Heart left ventricle (tissue), 16 donors: ENCODE measurements at regions not wholly inside any gene's neighbourhood (a gene's known extent, or its start where the extent isn't known, plus 50 kb on each side); places are given as distances from the start of the nearest gene placed in this dataset.
"Not testable (repeated sequence)": the region's sequence is repeated elsewhere in the genome, so short reads cannot be mapped to it uniquely, and the experiment has no call there.

Experiments used
- ATAC-seq, 4 donors: fragments of 200-7000 bp; cut with Tn5 transposase; one replicate each; pipeline ENCODE4 v1.9.1; 2020 to 2022; ENCODE audit warnings: moderate library complexity in 4 of 4, mild to moderate bottlenecking in 3 of 4, moderate number of reproducible peaks in 1 of 4
- DNase-seq, 5 donors: peaks; one replicate each; pipeline ENCODE4 v3.0.0-alpha.2; 2020
- H3K27ac ChIP-seq, 12 donors: fragments of 200-600 bp; sonication (generic) in 4 of 12; one replicate each; pipeline versions ENCODE4 v1.5.0 to v1.8.0; 2016 to 2022; ENCODE audit warnings: mild to moderate bottlenecking in 2 of 12
- H3K27me3 ChIP-seq, 9 donors: fragments of 200-600 bp; sonication (generic) in 2 of 9; one replicate each; pipeline versions ENCODE4 v1.5.1 to v1.8.0; 2016 to 2022; ENCODE audit warnings: mild to moderate bottlenecking in 3 of 9
- H3K36me3 ChIP-seq, 9 donors: fragments of 200-600 bp; sonication (generic) in 2 of 9; one replicate each; pipeline versions ENCODE4 v1.5.0 to v1.8.0; 2018 to 2022; ENCODE audit warnings: mild to moderate bottlenecking in 2 of 9
- H3K4me1 ChIP-seq, 12 donors: fragments of 200-600 bp; sonication (generic) in 4 of 12; one replicate each; pipeline versions ENCODE4 v1.5.0 to v1.8.0; 2016 to 2022; ENCODE audit warnings: mild to moderate bottlenecking in 3 of 12
- H3K4me3 ChIP-seq, 12 donors: fragments of 200-600 bp; sonication (generic) in 4 of 12; one replicate each; pipeline versions ENCODE4 v1.5.0 to v1.8.0; 2017 to 2022; ENCODE audit warnings: mild to moderate bottlenecking in 9 of 12, moderate library complexity in 4 of 12
- H3K9me3 ChIP-seq, 12 donors: fragments of 200-600 bp; sonication (generic) in 4 of 12; one replicate each; pipeline versions ENCODE4 v1.5.0 to v1.8.0; 2016 to 2022; ENCODE audit warnings: mild to moderate bottlenecking in 1 of 12
- POLR2A ChIP-seq, 2 donors: fragments of 450-650 bp; IDR thresholded peaks; one replicate each; pipeline ENCODE4 v1.6.1; 2017; ENCODE audit warnings: antibody characterized with exemption in 2 of 2, mild to moderate bottlenecking in 2 of 2, moderate library complexity in 2 of 2
- WGBS, 4 donors: extraction: QIAGEN DNeasy Blood & Tissue Kit in 2 of 4; methylation state at CpG; one replicate each; pipeline versions ENCODE4 v1.1.5 to v1.1.7; 2013 to 2018; 5-methylcytosine and 5-hydroxymethylcytosine counted together
- intact Hi-C, 10 donors: fragments of 100-400 bp; cut with DNase I; formaldehyde crosslinking; loops; one replicate each; pipeline versions ENCODE4 v1.11.1 to v1.14.2; 2022
- TF ChIP-seq, protein P1 (sequence below), 12 donors: fragments of 200-600 bp; sonication (generic) in 4 of 12; IDR thresholded peaks; one replicate each; pipeline versions ENCODE4 v1.5.0 to v1.8.0; 2018 to 2022; ENCODE audit warnings: antibody characterized with exemption in 12 of 12, mild to moderate bottlenecking in 5 of 12
- donor health status: ischemic (EF 13 %, LVEDD 7.1; RV severe dilation, severe dysfunction).
- donor health status: healthy with polysubstance abuse.
- donor health status: DM: no; HTN: yes; CAD: no.
- donor health status: DM: no; HTN: no; CAD: no.
- donor health status: ischemic (EF 25% LVEDD 6.9; RV normal size, moderate dysfunction).
- donor health status: ischemic (EF 25% LVEDD 5.7; RV mildly dilated, moderate dysfunction).
- donor health status: healthy.
- donor health status: DM: yes; HTN: yes; CAD: no.
- donor health status: ischemic (EF 35%, LVEDD 5.7; RV mildly dilated, moderate dysfunction).
- donor health status: nonischemic (EF 11% LVEDD 7.7; RV severe dilation, severe dysfunction).
- donor health status: DM: yes; HTN: yes; CAD: no.
- donor health status: PGD.
- donor health status: ischemic (EF 29% LVEDD 5.4; RV normal size, mild dysfunction).
- donor health status: nonischemic (EF 23%, LVEDD 6.1; RV moderate dilation, normal function).

DNA sequence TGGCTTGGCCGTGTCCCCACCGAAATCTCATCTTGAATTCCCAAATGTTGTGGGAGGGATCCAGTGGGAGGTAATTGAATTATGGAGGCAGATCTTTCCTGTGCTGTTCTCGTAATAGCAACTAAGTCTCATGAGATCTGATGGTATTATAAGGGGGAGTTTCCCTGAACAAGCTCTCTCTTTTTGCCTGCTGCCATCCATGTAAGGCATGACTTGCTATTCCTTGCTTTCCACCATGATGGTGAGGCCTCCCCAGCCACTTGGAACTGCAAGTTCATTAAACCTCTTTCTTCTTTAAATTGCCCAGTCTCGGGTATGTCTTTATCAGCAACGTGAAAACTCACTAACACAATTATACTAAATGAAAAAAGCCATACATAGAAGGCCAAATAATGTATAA lies 101.3 kb upstream of the LYPLAL1 start:
- Histone ChIP-seq H3K27me3 (no peaks in the 10 kb centered on the region), H3K9me3 (peaks cover 0 to 8% (median 0%) of the 10 kb centered on the region in 12 donors), H3K4me1 (peaks cover 0 to 9% (median 0%) of the 10 kb centered on the region in 12 donors), H3K27ac (no peak overlapping the region), H3K36me3 (no peaks in the 10 kb centered on the region), H3K4me3 (no peak overlapping the region)
- DNase-seq (no peak), ATAC-seq (no peak)
- intact Hi-C loops: loop anchor here in 1 of 10 donors (10.0 kb wide), 1 partner anchor 742 kb away; no protein-coding TSS in a partner anchor
- no peak for TF ChIP-seq POLR2A (IDR thresholded peaks at IDR 0.05)
- TF ChIP-seq, protein P1, sequence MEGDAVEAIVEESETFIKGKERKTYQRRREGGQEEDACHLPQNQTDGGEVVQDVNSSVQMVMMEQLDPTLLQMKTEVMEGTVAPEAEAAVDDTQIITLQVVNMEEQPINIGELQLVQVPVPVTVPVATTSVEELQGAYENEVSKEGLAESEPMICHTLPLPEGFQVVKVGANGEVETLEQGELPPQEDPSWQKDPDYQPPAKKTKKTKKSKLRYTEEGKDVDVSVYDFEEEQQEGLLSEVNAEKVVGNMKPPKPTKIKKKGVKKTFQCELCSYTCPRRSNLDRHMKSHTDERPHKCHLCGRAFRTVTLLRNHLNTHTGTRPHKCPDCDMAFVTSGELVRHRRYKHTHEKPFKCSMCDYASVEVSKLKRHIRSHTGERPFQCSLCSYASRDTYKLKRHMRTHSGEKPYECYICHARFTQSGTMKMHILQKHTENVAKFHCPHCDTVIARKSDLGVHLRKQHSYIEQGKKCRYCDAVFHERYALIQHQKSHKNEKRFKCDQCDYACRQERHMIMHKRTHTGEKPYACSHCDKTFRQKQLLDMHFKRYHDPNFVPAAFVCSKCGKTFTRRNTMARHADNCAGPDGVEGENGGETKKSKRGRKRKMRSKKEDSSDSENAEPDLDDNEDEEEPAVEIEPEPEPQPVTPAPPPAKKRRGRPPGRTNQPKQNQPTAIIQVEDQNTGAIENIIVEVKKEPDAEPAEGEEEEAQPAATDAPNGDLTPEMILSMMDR (IDR thresholded peaks at IDR 0.05): no peak
- 93 to 95% (median 93%) methylated on average over 5 of the region's 5 CpGs for WGBS, 4 donors

DNA sequence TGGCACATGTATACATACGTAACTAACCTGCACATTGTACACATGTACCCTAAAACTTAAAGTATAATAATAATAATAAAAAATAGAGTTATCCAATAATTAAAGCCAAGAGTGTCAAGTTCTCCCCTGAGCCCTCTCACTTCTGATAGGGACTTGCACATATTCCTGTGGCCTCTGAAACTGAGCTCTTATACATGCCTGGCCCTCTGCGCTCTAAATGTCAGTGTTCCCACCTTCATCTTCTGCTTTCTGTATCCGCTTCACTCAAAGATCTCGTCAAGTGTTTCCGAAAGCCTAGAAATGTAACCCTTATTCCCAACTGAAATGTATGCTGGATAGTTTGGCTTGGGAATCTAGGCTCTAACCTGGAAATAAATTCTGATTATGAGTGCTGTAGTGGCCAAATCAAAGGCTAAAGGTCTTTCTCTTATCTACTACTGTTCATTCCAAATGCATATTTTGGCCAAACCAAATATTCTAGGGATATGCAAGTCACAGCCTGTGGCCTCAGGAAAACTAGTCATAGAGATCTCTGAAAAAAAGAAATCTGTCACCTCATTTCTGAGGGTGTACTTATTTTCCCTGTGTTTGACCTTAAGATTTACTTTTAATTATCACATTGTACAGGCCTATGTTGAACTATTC lies 99.5 kb upstream of the LYPLAL1 start:
- WGBS, 4 donors: 68 to 81% (median 73%) methylated on average over 5 of the region's 5 CpGs

DNA sequence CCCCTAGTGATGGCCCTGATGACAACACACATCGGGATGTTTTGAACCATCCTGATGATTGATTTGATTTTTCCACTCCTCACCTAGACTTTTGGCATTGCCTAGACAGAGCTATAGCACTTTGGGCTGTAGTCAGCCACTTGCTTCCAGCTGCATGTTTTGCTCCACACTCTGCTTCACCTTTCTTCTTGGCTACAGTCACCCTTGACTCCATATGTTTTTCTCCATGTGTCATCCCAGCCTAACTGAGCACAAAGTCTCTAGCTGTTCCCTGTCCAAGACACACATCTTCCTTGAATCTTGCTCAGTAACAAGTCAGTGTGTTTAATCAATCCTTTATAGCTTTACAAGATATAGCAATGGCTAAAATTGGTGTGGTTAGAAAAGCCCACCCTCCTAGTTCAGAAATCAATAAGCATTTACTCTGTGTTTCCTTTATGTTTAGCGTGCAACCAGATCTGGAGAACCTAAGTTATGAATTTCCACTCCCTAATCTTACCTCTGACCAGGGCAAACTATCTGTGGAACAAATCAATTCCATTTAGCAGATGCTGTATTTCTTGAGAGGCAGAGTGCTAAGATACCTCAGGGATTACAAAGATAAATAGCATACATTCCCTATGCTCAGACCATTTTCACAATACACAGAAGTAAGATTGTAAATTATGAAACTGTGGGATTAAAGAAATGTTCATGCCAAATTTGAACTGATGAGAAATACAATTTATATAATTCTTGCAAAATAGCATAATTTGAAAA lies 98.4 kb upstream of the LYPLAL1 start:
- no peak overlapping the region for H3K4me3 ChIP-seq
- ATAC-seq: no peak
- H3K36me3 ChIP-seq: no peaks in the 10 kb centered on the region
- TF ChIP-seq, protein P1 (IDR thresholded peaks at IDR 0.05): no peak
- no peak for TF ChIP-seq POLR2A (IDR thresholded peaks at IDR 0.05)
- DNase-seq: no peak
- H3K27ac ChIP-seq: no peak overlapping the region
- intact Hi-C loops: loop anchor here in 1 of 10 donors (10.0 kb wide), 1 partner anchor 740 kb away; no protein-coding TSS in a partner anchor
- H3K4me1 ChIP-seq: peaks cover 0 to 9% (median 0%) of the 10 kb centered on the region in 12 donors
- H3K27me3 ChIP-seq: no peaks in the 10 kb centered on the region
- 74 to 86% (median 79%) methylated on average over 2 of the region's 2 CpGs for WGBS, 4 donors
- H3K9me3 ChIP-seq: peaks cover 0 to 8% (median 0%) of the 10 kb centered on the region in 12 donors

More for the DNA sequence above, 99.5 kb upstream of the LYPLAL1 start:
- DNase-seq (no peak), ATAC-seq (no peak)
- Histone ChIP-seq H3K4me3 (no peak overlapping the region), H3K4me1 (peaks cover 0 to 9% (median 0%) of the 10 kb centered on the region in 12 donors), H3K9me3 (peaks cover 0 to 8% (median 0%) of the 10 kb centered on the region in 12 donors), H3K27ac (no peak overlapping the region), H3K27me3 (no peaks in the 10 kb centered on the region), H3K36me3 (no peaks in the 10 kb centered on the region)
- TF ChIP-seq, protein P1 (IDR thresholded peaks at IDR 0.05): no peak
- no peak for TF ChIP-seq POLR2A (IDR thresholded peaks at IDR 0.05)
- intact Hi-C loops: loop anchor here in 1 of 10 donors (10.0 kb wide), 1 partner anchor 741 kb away; no protein-coding TSS in a partner anchor

DNA sequence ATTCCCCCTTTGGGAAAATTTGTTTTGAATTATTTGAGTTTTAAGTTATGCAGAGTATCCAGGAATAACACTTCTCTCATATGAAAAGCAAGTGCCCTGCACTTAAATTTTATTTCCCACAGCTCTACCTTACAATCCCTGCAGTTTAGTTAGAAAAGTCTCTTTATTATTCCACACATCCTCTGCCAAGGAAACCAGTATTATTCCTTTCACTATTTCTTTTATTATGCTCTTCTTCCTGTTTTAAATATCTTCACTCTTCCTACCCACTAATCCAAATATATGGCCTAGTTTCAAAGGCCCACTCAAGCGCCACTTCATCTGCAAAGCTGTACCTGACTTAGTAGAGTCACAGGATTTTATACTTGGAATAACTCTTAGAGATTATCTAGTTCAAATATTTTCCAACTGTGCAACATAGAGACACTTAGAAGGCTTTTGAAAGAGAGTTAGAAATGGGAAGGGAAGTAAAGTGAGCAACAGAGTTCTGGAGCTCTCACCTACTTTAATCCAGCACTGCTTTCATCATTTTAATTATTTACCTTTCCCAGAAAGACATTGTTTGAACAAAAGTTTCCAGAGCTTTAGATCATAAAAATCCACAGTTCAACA lies 97.2 kb upstream of the LYPLAL1 start:
- no peak for DNase-seq
- TF ChIP-seq, protein P1 (IDR thresholded peaks at IDR 0.05): no peak
- TF ChIP-seq POLR2A (IDR thresholded peaks at IDR 0.05): no peak
- Histone ChIP-seq H3K4me1 (peaks cover 0 to 9% (median 0%) of the 10 kb centered on the region in 12 donors), H3K27ac (no peak overlapping the region), H3K36me3 (no peaks in the 10 kb centered on the region), H3K4me3 (no peak overlapping the region), H3K9me3 (peaks cover 0 to 8% (median 0%) of the 10 kb centered on the region in 12 donors), H3K27me3 (no peaks in the 10 kb centered on the region)
- no peak for ATAC-seq
- intact Hi-C loops: loop anchor here in 1 of 10 donors (10.0 kb wide), 1 partner anchor 738 kb away; no protein-coding TSS in a partner anchor
- WGBS, 4 donors: 74 to 81% (median 78%) methylated on average over 1 of the region's 1 CpG

DNA sequence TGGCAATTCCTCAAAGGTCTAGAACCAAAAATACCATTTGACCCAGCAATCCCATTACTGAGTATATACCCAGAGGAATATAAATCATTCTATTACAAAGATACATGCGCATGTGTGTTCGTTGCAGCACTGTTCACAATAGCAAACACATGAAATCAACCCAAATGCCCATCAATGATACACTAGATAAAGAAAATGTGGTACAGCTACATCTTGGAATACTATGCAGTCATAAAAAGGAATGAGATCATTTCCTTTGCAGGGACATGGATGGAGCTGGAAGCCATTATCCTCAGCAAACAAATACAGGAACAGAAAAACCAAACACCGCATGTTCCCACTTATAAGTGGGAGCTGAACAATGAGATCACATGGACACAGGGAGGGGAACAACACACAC lies 95.9 kb upstream of the LYPLAL1 start:
- H3K4me3 ChIP-seq, H3K27ac ChIP-seq, H3K27me3 ChIP-seq, DNase-seq, H3K4me1 ChIP-seq, H3K36me3 ChIP-seq, ATAC-seq, H3K9me3 ChIP-seq: not testable (repeated sequence)
- intact Hi-C loops: loop anchor here in 1 of 10 donors (10.0 kb wide), 1 partner anchor 737 kb away; no protein-coding TSS in a partner anchor
- 96 to 98% (median 96%) methylated on average over 3 of the region's 3 CpGs for WGBS, 4 donors
